Activated CD4-positive, alpha-beta T cell treated with anti-CD3 and anti-CD28 coated beads, Interleukin-2, amount 50 U/mL, for 24 hours (primary cell): ENCODE measurements at regions not wholly inside any gene's neighbourhood (a gene's known extent, or its start where the extent isn't known, plus 50 kb on each side); places are given as distances from the start of the nearest gene placed in this dataset.
"Not testable (repeated sequence)": the region's sequence is repeated elsewhere in the genome, so short reads cannot be mapped to it uniquely, and the experiment has no call there.

ENCODE experiments used
- DNase-seq, 2 donors: peaks; one replicate each; pipeline ENCODE4 v3.0.0-alpha.2; 2020; ENCODE audit warnings: low read depth in 1 of 2, low spot score in 1 of 2

DNA sequence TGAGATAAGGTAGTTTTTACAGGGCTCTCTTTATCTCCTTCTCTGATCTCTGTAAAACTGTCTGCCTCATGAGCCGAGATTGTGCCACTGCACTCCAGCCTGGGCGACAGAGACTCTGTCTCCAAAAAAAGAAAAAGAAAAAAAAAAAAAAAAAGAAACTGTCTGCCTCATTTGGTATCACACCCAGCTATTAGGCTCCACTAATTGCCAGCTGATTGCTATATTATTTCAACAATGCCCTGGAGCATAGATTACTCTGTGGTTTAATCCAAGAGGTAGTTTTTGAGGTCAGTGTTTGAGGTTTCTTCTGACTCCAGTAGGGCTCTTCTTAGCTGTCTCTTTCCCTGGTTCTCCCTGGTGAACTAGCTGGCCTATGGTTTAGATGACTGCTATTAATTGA is 268.1 kb upstream of the PLPP4 start:
- DNase-seq: no peak

DNA sequence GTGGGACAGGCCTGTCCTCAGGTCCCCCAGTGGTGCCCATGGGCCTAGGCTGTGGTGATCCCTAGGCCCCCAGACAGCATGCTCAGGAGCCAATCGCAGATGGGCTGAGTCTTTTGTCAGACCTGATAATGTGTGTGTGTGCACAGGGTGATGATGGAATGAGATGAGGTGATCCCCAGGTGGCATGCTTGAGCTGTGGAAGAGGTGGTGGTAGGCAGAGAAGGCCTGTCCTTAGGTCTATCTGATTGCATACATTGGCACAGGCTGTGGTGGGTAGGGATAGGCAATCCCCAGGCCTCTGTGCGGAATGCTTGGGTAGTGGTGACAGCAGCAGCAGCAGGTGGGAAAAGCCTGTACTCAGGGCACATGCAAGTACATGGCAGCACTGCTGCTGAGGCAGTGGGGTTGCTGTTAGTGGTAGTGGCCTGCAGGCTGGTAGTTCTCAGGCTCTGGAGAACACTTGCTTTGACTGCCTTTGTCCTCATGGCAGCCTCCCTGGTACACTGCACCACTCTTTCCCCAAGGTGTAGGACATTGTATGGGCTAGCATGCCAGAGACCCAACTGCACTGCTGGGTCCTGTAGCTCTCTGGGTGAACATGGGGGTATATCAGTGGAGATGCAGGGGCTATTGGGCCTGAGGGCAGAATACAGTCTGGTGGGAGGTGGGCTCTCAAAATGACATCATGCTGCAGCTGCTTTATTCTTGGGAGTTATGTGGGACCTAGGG is 260.9 kb upstream of the PLPP4 start:
- DNase-seq: no peak

DNA sequence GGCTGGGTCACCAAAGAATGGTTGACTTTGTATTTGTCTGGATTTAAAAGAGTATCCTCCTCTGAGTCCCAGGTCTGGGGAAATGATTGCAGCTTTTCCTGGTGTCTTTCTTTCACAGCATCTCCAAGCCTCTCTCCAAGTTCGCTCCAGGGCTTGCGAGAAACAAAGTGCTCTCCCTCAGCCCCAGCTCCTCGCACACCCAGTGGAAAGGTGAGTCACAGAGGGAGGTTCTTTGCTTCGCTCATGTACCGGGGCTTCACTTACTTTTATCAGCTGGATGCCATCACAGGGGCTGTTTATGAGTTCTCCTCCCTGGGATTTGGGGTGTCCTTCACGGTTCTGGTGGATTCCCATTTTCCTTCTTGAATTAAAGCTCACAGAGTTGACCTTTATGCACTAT is 252.2 kb upstream of the PLPP4 start:
- DNase-seq: no peak

DNA sequence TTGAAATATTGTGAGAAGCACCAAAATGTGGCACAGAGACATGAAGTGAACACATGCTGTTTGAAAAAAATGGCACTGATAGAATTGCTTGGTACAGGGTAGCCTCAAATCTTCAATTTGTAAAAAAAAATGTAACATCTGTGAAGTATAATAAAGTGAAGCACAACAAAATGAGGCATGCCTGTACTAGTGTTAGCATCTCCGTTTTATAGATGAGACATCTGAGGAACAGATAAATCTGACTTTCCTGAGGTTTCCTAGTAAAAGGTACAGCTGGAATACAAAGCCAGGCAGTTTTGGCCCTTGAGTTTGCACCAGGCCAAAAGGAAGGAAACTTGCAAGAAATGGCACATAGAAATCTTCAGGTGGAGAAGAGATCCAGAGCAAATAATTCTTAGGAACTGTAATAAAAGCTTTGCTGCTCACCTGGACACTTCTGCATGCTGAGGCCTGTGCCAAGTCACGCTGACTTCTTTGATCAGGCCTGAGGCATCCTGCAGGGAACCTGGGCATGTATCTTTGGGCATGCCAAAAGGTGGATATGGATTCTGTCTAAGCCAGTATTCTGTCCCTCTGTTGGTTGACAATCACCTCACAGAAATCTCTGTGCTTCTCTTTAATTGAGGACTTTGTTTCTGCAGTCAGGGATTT is 251.5 kb upstream of the PLPP4 start:
- DNase-seq: no peak

DNA sequence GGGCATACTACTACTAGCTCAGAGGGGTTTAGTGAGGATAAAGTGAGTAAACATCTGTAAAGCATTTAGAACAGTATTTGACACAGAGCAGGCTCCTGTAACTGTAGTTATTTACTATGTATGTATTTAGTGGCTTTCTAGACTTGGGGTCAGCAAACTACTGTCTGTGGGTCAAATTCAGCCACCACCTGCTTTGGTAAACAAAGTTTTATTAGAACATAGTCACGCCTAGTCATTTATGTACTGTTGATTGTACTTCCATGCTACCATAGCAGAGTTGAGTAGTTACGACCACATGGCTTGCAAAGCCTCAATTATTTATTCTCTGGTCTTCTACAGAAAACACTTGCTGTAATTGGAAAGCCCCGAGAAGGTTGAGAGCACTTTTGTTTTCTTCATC is 248.5 kb upstream of the PLPP4 start:
- no peak for DNase-seq

DNA sequence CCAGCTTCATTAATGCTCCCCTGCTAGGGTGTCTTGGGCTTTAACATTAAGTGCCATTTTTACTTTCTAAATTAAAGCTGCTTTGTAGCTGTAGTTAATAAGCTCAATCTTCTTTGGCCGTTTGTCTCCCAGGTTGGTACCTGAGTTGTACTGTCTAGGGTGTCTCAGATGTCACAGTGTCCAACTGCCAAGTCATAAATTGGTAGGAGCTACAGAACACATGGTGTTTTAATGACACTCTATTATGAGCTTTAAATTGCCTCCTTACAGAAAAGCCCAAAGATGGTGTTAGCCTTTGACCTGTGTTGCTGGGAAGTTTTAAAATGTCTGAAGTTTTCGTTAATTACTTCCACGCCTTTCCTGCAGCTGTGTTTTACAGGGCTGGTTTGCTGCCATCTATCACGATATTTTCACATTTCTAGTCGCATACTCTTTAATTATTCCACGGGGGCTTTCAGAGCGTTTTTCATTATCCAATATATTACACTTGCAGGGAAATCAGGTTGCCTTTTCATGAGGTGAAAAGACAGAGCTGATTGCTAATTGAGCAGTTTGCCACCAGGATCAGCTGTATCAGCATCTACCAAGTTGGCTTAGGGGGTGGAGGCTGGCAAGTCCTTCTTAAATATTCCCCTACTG is 247.8 kb upstream of the PLPP4 start:
- DNase-seq: no peak

DNA sequence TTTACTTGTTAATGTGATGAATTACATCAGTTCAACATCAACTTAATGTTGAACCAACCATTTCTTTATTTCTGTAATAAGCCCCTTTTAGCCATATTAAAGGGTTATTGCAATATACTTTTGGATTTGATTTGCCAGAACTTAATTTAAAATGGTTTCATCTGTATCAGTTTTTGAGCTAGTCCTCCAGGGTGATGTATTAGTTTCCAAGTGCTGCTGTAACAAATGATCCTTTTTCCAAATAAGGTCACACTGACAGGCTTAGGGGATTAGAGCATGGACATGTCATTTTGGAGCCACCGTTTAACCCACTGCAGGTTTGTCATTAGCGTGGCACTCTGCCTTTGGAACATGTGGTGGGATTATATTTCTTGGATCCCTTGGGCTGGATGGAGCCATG is 244.8 kb upstream of the PLPP4 start:
- DNase-seq: no peak

DNA sequence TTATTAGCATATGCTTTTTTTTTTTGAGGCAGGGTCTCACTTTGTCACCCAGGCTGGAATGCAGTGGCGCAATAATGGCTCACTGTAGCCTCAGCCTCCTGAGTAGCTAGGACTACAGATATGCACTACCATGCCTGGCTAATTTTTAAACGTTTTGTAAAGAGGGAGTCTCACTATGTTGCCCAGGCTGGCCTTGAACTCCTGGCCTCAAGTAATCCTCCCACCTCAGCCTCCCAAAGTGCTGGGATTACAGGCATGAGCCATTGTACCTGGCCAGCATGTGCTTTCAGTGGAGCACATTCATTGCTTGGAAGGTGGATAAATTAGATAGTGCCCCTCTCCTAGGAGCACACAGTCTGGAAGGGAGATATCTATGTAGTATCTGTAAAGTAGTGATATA is 243.7 kb upstream of the PLPP4 start:
- DNase-seq: not testable (repeated sequence)

DNA sequence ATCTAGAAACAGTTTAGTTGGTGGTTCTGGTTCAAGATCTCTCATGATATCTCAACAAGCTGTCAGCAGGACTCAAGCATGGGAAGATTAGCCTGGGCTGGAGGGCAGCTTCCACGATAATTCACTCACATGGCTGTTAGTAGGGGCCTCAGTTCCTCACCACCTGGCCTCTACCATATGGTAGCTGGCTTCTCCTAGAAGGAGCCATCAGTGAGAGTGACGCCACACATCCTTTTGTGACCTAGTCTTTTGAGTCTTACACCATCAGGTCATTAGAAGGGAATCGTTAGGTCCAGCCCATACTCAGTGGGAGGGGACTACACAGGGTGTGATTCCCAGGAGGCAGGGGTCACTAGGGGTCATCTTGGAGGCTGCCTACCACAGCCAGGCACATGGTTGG is 239.3 kb upstream of the PLPP4 start:
- no peak for DNase-seq

DNA sequence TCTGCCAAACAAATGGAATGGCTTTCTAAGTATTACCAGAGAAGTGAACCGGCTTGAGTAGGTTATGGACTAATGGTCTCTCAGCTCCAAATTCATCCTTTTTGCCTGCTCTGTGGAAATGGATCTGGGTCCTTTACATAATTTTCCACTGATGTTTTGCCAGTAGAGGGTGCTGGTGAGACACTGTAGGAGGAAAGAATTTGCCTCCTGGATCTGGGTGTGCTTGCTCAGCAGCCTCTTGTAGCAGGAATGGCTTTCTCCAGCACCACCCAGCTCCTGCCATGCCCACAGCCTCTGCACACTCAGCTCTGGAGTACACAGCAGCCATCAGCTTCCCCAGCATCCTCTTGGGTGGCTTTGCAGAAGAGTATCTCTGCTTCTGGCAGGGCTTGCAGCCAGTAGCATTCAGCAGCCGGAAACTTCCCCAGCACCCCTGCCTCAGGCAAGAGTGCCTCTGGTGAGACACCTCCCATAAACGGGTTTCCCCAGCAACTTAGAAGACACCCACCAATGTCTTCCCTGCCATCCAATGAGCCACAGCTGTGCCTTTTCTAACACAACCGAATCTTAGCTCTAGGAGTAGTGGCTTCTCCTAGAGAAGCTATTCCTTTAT is 235.0 kb upstream of the PLPP4 start:
- DNase-seq: no peak

DNA sequence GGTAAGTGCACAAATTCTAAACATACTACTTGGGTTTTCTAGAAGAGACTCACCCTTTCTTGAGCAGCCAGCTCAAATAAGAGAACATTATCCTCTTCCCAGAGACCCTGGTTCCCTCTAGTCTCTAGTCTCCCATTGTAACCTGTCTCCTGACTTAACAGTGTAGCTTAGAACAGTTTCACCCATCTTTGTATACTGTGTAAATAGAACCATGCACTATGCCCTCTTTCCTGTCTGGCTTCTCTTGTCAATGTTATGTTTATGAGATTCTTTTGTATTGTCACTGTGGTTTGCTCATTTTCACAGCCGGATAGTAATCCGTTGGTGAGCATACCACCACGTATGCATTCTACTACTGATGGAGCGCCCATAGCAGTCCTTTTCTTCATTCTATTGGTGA is 227.4 kb upstream of the PLPP4 start:
- DNase-seq: no peak

DNA sequence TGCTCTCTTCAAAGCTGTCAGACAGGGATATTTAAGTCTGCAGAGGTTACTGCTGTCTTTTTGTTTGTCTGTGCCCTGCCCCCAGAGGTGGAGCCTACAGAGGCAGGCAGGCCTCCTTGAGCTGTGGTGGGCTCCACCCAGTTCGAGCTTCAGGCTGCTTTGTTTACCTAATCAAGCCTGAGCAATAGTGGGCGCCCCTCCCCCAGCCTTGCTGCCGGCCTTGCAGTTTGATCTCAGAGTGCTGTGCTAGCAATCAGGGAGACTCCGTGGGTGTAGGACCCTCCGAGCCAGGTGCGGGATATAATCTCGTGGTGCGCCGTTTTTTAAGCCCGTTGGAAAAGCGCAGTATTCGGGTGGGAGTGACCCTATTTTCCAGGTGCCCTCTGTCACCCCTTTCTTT is 217.3 kb upstream of the PLPP4 start:
- not testable (repeated sequence) for DNase-seq

DNA sequence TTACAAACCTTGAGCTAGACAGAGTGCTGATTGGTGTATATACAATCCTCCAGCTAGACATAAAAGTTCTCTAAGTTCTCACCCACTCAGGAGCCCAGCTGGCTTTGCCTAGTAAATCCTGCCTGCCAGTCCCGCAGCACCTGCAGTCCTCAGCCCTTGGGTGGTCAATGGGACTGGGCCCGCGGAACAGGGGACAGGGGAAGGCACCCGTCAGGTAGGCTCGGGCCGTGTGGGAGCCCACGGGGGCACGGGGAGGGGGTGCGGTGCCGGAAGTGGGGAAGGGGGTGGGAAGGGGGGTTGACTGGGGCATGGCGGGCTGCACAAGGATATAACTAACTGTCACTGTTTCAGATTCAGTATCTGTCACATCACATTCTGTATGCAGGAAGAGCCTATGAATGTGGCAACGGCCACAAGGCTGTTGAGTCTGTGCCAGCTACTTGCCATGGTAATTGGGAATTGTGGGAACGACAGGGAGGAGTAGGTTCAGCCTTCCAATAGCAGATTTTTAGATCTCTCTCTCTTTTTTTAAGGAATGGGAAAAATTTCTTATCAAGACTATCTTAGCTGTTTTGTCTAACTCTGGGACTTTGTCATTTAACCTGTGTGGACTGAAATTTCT is 205.1 kb upstream of the PLPP4 start:
- DNase-seq: no peak

DNA sequence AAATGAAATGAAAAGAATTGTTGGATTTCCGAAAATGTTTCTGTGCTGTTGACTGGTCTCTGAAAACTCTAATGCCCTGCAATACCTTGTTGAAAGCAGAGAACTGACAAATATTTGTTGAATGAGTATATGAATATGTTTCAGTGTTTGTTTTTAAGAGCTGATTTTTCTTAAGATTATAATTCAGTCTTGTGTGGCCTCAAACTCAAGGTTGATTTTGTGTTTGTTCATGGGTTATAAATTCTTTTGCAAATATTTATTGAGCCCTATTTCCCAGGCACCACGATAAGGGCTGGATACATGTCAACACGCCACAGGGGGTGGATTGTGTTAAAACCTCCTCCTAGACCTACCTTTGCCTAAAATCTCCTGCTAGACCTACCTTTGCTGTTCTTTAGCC is 203.9 kb upstream of the PLPP4 start:
- DNase-seq: no peak

DNA sequence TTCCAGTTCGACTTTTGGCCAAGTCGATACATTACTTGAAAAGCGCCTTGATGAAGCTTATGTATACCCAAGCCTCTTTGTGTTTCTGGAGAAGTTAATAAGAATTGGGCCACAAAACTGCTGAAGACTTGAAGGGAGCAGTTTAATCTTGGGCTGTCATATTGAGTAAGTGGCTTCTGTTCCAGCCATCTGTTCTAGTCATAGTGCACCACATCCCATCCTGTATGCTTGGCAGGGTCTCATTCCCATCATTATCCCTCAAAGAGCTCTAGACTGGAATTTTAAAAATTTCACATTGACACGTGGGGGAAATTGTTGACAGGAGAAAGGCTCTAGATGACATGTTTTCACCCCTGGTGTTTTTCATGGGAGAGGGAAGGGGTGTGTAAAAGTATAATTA is 196.6 kb upstream of the PLPP4 start:
- DNase-seq: no peak

DNA sequence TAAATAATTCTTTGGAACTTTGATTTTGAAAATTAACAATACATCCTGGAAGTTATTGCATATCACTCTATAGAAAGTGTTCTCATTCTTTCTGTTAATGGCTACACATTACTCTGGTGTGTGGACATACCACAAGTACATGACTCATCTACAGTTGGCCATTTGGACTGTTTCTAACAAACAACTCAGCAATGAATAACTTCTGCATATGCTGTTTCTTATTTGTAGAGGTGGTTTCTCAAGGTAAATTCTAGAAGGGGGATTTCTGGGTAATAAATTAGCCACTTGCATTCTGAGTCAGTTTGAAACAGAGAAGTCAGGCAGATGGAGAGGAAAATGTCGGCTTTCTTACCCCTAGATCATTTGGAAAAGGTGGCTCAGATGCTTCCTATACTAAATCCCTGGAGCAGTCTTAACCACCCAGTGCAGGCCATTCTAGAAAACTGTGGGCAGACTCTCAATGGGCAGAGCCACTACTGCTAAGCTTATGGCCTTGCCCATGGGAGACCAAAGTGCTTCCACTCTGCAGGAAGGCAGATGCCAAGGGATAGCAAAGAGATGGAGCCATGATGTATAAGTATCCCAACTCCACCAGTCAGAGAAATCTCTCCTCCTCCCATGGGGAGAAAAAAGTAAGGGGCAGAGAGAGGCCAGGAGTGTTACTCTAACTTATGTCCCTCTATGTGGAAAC is 194.0 kb upstream of the PLPP4 start:
- DNase-seq: no peak

DNA sequence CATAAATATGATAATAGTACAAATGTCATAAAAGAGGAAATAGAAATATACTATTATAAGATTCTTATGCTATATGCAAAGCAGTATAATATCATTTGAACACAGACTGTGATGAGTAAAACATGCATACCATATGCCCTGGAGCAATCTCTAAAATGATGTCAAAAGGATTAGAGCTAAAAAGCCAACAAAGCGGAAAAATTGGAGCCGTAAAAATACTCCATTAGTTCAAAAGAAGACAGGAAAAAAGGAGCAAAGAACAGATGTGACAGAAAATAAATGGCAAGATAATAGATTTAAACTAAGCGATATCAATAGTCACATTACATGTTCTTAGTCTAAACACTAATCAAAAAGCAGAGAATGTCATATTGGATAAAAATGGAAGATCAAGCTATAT is 191.0 kb upstream of the PLPP4 start:
- DNase-seq: no peak

DNA sequence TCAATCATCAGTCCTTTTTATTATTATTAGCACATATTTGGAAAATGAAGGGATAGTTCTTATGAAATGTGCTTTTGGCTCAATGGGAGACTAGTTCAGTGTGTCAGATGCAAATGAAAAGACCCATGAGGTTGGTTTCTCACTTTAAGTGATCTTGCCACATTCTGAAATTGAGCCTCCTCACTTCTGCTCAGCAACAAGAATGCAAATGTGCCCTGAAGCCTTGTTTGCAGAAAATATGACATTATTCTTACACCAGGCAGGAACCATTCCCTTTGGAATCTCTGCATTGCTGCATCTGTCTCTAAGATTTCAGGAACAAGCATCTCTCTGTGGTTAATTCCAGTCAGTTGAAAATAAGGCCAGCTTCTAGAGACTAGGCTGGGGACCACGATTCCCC is 186.1 kb upstream of the PLPP4 start:
- DNase-seq: no peak

DNA sequence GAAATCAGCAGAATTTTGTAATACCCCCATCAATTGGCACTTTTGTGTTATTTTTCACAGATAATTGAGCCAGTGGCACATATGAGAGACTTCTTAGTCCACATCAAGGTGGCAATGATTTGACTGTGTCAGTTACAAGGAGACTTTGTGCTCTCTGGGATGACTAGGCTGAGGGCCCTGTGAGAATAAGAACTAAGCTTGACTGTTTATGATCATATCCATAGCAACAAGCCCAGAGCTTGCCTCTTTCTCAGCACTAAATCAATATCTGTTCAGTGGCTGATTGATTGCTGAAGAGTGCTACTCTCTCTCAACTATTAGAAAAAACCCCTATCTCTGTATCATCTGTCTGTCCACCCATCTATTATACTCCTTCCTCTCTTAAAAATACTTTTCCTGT is 185.3 kb upstream of the PLPP4 start:
- DNase-seq: no peak

DNA sequence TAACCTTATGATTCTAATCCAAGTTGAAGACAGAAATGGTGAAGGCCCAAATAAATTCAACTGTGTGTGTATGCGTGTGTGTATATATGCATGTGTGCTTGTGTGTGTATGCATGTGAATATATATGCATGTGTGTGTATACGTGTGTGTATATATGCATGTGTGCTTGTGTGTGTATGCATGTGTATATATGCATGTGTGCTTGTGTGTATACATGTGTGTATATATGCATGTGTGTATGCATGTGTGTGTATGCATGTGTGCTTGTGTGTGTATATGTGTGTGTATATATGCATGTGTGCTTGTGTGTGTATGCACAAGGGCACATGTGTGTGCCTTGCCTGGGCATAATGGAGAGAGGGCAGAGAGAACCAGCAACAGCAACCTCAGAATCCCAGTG is 184.7 kb upstream of the PLPP4 start:
- no peak for DNase-seq

DNA sequence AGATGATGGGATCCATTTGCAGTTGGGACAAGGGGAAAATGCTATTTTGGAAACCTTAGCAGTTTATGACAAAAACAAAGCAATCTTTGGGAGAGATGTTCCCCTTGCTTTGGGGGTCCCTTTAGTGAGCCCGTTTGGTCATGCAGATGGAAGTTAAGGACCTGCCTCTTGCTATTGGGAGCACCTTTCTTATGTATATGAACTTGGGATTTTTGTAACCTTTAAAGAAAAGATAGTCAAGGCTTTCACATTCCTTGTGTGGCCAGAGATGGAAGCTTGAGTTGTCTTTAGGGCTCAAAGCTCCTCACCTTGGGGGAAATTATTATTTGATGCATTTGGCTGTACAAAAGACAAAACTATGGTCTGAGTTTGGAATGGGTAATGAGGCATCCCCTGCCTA is 179.0 kb upstream of the PLPP4 start:
- DNase-seq: no peak
